ENCODE measurements at regions not wholly inside any gene's neighbourhood (a gene's known extent, or its start where the extent isn't known, plus 50 kb on each side); places are given as distances from the start of the nearest gene placed in this dataset.

GRCh38 chr1:54489627-54490250 lies 58.3 kb upstream of the ACOT11 start:
- TF ChIP-seq EZH2 (IDR thresholded peaks at IDR 0.05; ENCODE audit: insufficient read depth, poor library complexity, severe bottlenecking) (no peak), EZH2phosphoT487 (IDR thresholded peaks at IDR 0.05; ENCODE audit: insufficient read depth, low read depth) (no peak)

Measured in GM23248 (cell line).